DOHH2 (cell line): ENCODE measurements at regions not wholly inside any gene's neighbourhood (a gene's known extent, or its start where the extent isn't known, plus 50 kb on each side); places are given as distances from the start of the nearest gene placed in this dataset.

Source experiments
- EZH2phosphoT487 ChIP-seq: fragments of 200-600 bp; sonication (generic); IDR thresholded peaks from 2 replicates; pipeline ENCODE4 v1.6.1; 2017; ENCODE audit warnings: borderline replicate concordance, mild to moderate bottlenecking, antibody characterized with exemption, low read length, moderate library complexity, mixed read lengths
- TF ChIP-seq, protein P1 (sequence below): fragments of 200-600 bp; sonication (generic); IDR thresholded peaks from one replicate; pipeline ENCODE4 v1.5.1; 2014; ENCODE audit warnings: antibody characterized with exemption, mild to moderate bottlenecking, low read depth, low read length; ENCODE audit not compliant: poor library complexity, severe bottlenecking

DNA sequence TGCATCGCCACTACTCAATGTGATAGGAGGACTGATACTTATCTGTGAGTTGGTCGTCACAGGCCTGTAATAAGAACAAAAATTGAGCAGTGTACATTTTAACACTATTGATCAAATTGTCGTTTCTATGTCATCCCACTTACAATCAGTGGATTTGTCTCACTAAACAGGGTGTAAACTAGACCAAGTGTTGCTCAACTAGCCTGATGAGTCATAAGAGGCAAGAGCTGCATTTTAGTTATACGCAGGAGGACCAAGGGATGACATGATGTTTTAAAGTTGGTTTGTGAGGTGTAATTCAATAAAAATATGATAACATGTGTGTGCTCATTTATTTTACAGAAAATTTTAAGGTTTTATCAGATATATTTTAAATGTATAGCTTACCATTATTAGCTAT is 1239.2 kb downstream of the REEP3 start:
- TF ChIP-seq, protein P1, sequence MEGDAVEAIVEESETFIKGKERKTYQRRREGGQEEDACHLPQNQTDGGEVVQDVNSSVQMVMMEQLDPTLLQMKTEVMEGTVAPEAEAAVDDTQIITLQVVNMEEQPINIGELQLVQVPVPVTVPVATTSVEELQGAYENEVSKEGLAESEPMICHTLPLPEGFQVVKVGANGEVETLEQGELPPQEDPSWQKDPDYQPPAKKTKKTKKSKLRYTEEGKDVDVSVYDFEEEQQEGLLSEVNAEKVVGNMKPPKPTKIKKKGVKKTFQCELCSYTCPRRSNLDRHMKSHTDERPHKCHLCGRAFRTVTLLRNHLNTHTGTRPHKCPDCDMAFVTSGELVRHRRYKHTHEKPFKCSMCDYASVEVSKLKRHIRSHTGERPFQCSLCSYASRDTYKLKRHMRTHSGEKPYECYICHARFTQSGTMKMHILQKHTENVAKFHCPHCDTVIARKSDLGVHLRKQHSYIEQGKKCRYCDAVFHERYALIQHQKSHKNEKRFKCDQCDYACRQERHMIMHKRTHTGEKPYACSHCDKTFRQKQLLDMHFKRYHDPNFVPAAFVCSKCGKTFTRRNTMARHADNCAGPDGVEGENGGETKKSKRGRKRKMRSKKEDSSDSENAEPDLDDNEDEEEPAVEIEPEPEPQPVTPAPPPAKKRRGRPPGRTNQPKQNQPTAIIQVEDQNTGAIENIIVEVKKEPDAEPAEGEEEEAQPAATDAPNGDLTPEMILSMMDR: no peak
- no peak for TF ChIP-seq EZH2phosphoT487
